GM12873 (cell line): ENCODE measurements at regions not wholly inside any gene's neighbourhood (a gene's known extent, or its start where the extent isn't known, plus 50 kb on each side); places are given as distances from the start of the nearest gene placed in this dataset.

Source experiments
- TF ChIP-seq, protein P1 (sequence below): IDR thresholded peaks from 2 replicates; pipeline ENCODE4 v1.5.1; 2012; ENCODE audit warnings: low read depth, mild to moderate bottlenecking, moderate library complexity, low read length, control low read depth; ENCODE audit not compliant: insufficient read depth; ENCODE audit errors: missing control alignments

DNA sequence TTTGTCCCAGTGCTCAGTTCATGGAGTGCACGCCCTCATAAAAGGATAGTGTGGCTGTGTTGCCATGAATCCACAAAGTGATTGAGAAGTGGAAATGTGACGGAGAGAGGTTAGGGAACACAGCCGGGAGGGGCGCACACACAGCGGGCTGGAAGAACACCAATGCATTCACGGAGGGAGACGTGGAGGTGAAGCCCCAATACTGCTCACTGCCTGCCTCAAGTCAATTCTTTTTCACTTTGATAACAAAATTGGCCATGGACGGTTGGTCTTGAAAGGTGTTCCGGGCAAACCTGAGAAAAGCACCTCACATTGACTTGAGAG, 424.1 kb downstream of the MED10 start:
- TF ChIP-seq, protein P1, sequence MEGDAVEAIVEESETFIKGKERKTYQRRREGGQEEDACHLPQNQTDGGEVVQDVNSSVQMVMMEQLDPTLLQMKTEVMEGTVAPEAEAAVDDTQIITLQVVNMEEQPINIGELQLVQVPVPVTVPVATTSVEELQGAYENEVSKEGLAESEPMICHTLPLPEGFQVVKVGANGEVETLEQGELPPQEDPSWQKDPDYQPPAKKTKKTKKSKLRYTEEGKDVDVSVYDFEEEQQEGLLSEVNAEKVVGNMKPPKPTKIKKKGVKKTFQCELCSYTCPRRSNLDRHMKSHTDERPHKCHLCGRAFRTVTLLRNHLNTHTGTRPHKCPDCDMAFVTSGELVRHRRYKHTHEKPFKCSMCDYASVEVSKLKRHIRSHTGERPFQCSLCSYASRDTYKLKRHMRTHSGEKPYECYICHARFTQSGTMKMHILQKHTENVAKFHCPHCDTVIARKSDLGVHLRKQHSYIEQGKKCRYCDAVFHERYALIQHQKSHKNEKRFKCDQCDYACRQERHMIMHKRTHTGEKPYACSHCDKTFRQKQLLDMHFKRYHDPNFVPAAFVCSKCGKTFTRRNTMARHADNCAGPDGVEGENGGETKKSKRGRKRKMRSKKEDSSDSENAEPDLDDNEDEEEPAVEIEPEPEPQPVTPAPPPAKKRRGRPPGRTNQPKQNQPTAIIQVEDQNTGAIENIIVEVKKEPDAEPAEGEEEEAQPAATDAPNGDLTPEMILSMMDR = no peak

DNA sequence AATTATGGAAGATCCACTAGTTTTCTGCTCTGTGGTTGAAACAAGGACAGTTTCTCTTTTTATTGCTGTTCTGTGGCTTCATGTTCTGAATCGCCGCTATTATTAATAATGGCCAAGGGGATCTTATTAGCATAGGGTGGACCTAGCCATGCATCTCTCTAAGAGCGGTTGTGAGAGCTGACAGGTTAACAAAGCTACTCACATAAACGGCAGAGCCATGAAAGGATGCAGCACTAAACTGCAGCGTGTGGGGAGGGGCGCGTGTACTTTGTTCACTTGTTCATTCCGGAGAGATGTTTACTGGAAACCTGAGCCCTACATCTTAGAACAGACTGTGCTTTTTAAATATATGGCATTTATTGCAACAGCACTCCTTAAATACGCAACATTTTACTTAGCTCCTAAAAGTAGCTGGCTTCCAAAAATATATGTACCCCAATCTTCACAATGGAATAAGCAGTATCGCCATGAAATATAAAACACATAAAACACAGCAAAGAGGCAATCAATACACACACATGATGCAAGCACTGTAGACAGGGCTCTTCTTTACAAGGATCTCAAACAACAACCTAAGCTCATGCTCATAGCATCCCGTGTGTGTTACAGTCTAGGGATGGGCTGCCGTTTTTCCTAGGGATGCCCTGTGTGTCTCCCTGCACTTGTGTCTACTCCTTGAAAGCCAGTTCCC, 424.6 kb downstream of the MED10 start:
- TF ChIP-seq, protein P1 = no peak

DNA sequence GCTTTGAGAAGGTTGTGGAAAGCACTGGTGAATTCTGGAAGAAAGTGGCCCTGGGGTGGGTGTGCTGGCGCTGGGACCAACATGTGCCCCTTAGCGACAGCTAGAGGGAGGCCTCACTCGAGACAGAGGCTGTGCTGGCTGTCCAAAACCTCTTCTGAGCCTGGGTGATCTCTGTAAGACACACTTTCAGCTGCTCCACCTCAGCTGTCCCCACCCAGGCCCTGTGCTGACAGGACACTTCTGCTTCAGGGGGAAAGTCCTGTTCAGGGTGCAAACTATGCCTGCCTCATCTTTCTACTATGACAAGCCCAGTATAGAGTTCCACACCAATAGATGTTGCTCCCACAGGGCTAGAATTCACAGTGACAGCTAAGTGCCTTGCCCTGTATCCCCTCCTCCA, 426.4 kb downstream of the MED10 start:
- TF ChIP-seq, protein P1 = no peak

GRCh38 chr5:5950658-5951057, 427.7 kb downstream of the MED10 start:
- TF ChIP-seq, protein P1 = no peak

GRCh38 chr5:5941486-5941885, 436.9 kb downstream of the MED10 start:
- TF ChIP-seq, protein P1 = no peak

GRCh38 chr5:5939759-5940370, 438.5 kb downstream of the MED10 start:
- TF ChIP-seq, protein P1 = no peak

GRCh38 chr5:5933651-5934050, 444.7 kb downstream of the MED10 start:
- TF ChIP-seq, protein P1 = no peak
